ENCODE measurements at regions not wholly inside any gene's neighbourhood (a gene's known extent, or its start where the extent isn't known, plus 50 kb on each side); places are given as distances from the start of the nearest gene placed in this dataset.

GRCh38 chr10:44832595-44833390 is 78.3 kb upstream of the TMEM72 start:
- TF ChIP-seq YY1 (IDR thresholded peaks at IDR 0.05; ENCODE audit: low read depth) (no peak), RAD21 (IDR thresholded peaks at IDR 0.05; ENCODE audit: low read depth) (no peak), TAF1 (IDR thresholded peaks at IDR 0.05; ENCODE audit: low read depth) (no peak), CREB1 (IDR thresholded peaks at IDR 0.05; ENCODE audit: low read depth) (no peak), EP300 (IDR thresholded peaks at IDR 0.05; ENCODE audit: borderline replicate concordance) (no peak), REST (IDR thresholded peaks at IDR 0.05; ENCODE audit: low read depth) (no peak), NFIC (IDR thresholded peaks at IDR 0.05) (no peak), EGR1 (IDR thresholded peaks at IDR 0.05) (no peak), CEBPB (IDR thresholded peaks at IDR 0.05) (no peak)
- TF ChIP-seq, protein P1, sequence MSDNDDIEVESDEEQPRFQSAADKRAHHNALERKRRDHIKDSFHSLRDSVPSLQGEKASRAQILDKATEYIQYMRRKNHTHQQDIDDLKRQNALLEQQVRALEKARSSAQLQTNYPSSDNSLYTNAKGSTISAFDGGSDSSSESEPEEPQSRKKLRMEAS (IDR thresholded peaks at IDR 0.05) = no peak
